Transverse colon (tissue), 3 donors: ENCODE measurements at regions not wholly inside any gene's neighbourhood (a gene's known extent, or its start where the extent isn't known, plus 50 kb on each side); places are given as distances from the start of the nearest gene placed in this dataset.

Experiments
- CTCF ChIP-seq, 5 experiments: fragments of 200-600 bp in 3 of 5; fragments of 450-650 bp in 2 of 5; sonication (generic) in 3 of 5; IDR thresholded peaks; 1 replicate in 2 of 5; 2 replicates in 3 of 5; pipeline ENCODE4 v1.5.1; 2016 to 2017; ENCODE audit warnings: antibody characterized with exemption in 5 of 5, inconsistent platforms in 3 of 5, mild to moderate bottlenecking in 2 of 5, moderate library complexity in 1 of 5
- EP300 ChIP-seq: sonication (generic); formaldehyde crosslinking; IDR thresholded peaks from one replicate; pipeline ENCODE4 v1.6.1; 2017; ENCODE audit warnings: antibody characterized with exemption, low read depth
- POLR2A ChIP-seq: fragments of 450-650 bp; IDR thresholded peaks from one replicate; pipeline ENCODE4 v1.6.1; 2016; ENCODE audit warnings: antibody characterized with exemption, mild to moderate bottlenecking, moderate library complexity

- TF ChIP-seq CTCF (IDR thresholded peaks at IDR 0.05), result peak; percentile 67 to 92 (median 77)
- no peak for TF ChIP-seq POLR2A
- no peak for TF ChIP-seq EP300
These were observed 168.3 kb downstream of the SPRY1 start for GRCh38 chr4:123564758-123565346.
